ENCODE measurements at regions not wholly inside any gene's neighbourhood (a gene's known extent, or its start where the extent isn't known, plus 50 kb on each side); places are given as distances from the start of the nearest gene placed in this dataset.

DNA sequence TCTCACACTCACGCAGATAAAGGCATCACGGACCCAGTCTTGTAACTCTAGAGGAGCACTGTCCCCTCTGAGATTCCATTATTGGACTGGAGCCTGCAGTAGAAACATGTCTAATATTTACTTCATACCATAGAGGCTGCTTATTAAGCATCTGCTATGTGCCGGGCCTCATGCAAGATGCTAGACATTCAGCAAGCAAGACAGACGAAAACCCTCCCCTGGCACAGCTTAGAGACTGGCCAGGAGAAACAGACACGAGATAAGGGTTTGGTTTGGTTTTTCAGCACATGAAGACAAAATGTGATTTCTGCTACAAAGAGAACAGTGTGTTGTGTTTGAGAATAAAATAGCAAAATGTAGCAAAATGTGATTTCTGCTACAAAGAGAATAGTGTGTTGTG, 719.2 kb downstream of the MED13L start:
- H3K27ac ChIP-seq: no peak overlapping the region
- H3K36me3 ChIP-seq: no peaks in the 10 kb centered on the region
- DNase-seq: no peak
- no peaks in the 10 kb centered on the region for H3K9me3 ChIP-seq
- no peaks in the 10 kb centered on the region for H3K4me1 ChIP-seq
- H3K4me3 ChIP-seq: no peak overlapping the region
- no peak for TF ChIP-seq POLR2A (IDR thresholded peaks at IDR 0.05)
- TF ChIP-seq, protein P1, sequence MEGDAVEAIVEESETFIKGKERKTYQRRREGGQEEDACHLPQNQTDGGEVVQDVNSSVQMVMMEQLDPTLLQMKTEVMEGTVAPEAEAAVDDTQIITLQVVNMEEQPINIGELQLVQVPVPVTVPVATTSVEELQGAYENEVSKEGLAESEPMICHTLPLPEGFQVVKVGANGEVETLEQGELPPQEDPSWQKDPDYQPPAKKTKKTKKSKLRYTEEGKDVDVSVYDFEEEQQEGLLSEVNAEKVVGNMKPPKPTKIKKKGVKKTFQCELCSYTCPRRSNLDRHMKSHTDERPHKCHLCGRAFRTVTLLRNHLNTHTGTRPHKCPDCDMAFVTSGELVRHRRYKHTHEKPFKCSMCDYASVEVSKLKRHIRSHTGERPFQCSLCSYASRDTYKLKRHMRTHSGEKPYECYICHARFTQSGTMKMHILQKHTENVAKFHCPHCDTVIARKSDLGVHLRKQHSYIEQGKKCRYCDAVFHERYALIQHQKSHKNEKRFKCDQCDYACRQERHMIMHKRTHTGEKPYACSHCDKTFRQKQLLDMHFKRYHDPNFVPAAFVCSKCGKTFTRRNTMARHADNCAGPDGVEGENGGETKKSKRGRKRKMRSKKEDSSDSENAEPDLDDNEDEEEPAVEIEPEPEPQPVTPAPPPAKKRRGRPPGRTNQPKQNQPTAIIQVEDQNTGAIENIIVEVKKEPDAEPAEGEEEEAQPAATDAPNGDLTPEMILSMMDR (IDR thresholded peaks at IDR 0.05): no peak
- no peaks in the 10 kb centered on the region for H3K27me3 ChIP-seq

DNA sequence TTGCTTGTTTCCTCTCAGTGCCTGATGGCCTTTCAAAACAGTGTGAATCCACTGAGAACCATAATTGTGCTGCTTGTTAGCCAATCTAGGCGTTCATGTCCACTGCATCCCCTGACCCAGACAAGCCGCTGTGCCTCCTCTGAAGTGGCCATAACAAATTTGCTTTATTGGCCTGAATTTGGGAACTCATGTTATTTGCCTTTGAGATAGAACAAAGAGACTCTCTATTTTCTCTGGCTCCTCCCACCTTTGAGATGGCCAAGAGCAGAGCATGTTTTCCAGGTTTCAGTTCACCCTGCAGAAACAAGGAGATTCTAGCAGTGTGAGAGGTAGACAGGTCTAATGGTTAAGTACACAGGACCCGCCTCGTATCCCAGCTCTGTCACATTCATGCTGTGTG, 723.9 kb downstream of the MED13L start:
- Histone ChIP-seq H3K27ac (no peak overlapping the region), H3K36me3 (no peaks in the 10 kb centered on the region), H3K9me3 (no peaks in the 10 kb centered on the region), H3K4me3 (no peak overlapping the region), H3K27me3 (no peaks in the 10 kb centered on the region), H3K4me1 (no peaks in the 10 kb centered on the region)
- no peak for DNase-seq
- TF ChIP-seq, protein P1 (IDR thresholded peaks at IDR 0.05): no peak
- no peak for TF ChIP-seq POLR2A (IDR thresholded peaks at IDR 0.05)

DNA sequence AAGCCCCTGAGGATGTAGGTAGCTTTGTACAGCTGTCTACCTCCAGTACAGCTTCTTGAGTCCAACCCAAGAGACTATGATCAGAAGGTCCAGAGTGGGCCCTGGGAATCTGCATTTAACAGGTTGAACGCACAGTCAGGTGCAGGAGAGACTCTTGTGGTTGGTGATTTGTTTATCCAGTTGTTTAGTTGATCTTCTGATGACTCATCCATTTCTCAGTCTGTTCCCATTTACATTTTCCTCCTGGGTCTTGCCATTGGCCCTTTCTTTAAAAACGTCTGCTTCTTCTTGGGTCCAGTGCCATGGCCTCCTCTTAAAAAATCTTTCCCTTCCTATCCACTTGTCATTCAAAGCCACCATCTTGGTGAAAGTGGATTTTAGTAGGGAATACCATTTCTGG, 734.2 kb downstream of the MED13L start:
- no peak overlapping the region for H3K27ac ChIP-seq
- no peaks in the 10 kb centered on the region for H3K36me3 ChIP-seq
- no peaks in the 10 kb centered on the region for H3K4me1 ChIP-seq
- no peak overlapping the region for H3K4me3 ChIP-seq
- no peak for DNase-seq
- H3K9me3 ChIP-seq: no peaks in the 10 kb centered on the region
- no peaks in the 10 kb centered on the region for H3K27me3 ChIP-seq
- no peak for TF ChIP-seq POLR2A (IDR thresholded peaks at IDR 0.05)
- TF ChIP-seq, protein P1 (IDR thresholded peaks at IDR 0.05): no peak

DNA sequence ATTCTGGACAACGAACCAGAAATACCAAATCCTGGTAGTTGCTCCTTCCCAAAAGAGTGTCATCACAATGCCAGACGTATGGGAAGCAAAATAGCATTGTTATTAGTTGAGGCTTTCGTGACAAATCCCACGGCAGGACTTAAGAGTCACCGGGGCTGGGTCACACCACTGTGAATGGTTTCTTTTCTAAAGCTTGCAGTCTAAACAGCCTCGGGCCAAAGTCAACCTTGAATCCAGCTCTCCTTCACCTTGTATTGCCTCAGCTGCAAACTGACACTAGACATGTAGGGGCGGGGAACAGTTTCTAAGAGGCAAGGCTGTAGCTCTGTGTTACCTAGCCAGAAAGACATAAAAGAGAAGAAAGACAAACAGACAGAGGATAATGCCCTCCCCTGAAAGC, 734.8 kb downstream of the MED13L start:
- no peaks in the 10 kb centered on the region for H3K36me3 ChIP-seq
- no peaks in the 10 kb centered on the region for H3K27me3 ChIP-seq
- H3K4me3 ChIP-seq: no peak overlapping the region
- no peaks in the 10 kb centered on the region for H3K9me3 ChIP-seq
- H3K27ac ChIP-seq: no peak overlapping the region
- TF ChIP-seq, protein P1 (IDR thresholded peaks at IDR 0.05): no peak
- TF ChIP-seq POLR2A (IDR thresholded peaks at IDR 0.05): no peak
- no peak for DNase-seq
- H3K4me1 ChIP-seq: no peaks in the 10 kb centered on the region

DNA sequence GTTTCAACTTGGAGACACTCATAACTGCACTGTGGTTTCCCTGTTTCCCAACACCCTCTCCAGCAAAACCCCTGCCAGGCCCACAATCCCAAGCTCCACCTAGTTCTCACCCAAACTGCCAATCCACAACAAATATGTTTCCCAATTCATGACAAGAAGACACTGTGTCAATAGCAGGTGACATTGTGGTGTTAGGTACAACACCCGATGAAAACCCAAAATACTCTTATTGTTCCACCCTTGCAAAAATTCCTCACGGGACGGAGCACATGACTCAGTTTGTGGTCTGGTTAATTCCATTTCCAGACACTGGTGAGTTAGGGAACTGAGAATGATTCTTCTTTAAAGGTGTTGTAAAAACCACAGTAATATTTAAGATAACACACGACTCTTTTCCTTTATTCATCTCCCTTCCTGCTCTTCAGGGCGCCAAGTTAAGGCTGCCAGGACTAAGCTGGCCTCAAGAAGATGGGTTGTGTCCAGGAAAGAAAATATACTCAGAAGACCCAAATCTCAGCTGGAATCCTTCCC, 735.5 kb downstream of the MED13L start:
- Histone ChIP-seq H3K4me1 (no peaks in the 10 kb centered on the region), H3K36me3 (no peaks in the 10 kb centered on the region), H3K4me3 (no peak overlapping the region), H3K9me3 (no peaks in the 10 kb centered on the region), H3K27me3 (no peaks in the 10 kb centered on the region), H3K27ac (no peak overlapping the region)
- no peak for TF ChIP-seq POLR2A (IDR thresholded peaks at IDR 0.05)
- TF ChIP-seq, protein P1 (IDR thresholded peaks at IDR 0.05): no peak
- no peak for DNase-seq

DNA sequence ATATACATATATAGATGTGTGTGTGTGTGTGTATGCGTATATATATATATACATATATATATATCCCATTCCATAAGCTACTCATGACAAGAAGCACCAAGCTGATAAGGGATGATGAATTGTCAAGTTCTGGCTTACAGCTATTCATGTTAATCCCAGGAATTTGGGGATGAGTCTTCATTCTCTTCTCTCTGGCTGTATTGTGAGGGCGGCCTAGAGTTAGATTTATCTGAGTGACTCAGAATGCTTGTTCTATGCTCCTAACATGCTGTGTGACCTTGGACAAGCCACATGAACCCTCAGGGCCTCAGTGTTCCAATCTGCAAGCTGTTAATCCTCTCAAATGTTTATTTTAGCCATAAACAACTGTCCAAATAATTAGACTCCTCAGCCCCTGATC, 749.0 kb downstream of the MED13L start:
- DNase-seq: no peak

More for the DNA sequence above, 749.0 kb downstream of the MED13L start:
- H3K4me3 ChIP-seq: no peak overlapping the region
- TF ChIP-seq, protein P1 (IDR thresholded peaks at IDR 0.05): no peak
- no peak for TF ChIP-seq POLR2A (IDR thresholded peaks at IDR 0.05)
- H3K9me3 ChIP-seq: no peaks in the 10 kb centered on the region
- H3K27ac ChIP-seq: no peak overlapping the region
- H3K36me3 ChIP-seq: no peaks in the 10 kb centered on the region
- no peaks in the 10 kb centered on the region for H3K4me1 ChIP-seq
- no peaks in the 10 kb centered on the region for H3K27me3 ChIP-seq

Measured in Peyer's patch (tissue), 4 donors.